ENCODE measurements at regions not wholly inside any gene's neighbourhood (a gene's known extent, or its start where the extent isn't known, plus 50 kb on each side); places are given as distances from the start of the nearest gene placed in this dataset.

- WGBS: 82% methylated on average over 6 of the region's 6 CpGs
- no peaks in the 10 kb centered on the region for H3K9me3 ChIP-seq
These were observed 443.0 kb upstream of the RUNX1 start for GRCh38 chr21:35491920-35492678.

GRCh38 chr21:35491114-35491513 is 442.0 kb upstream of the RUNX1 start:
- no peak overlapping the region for H3K4me3 ChIP-seq
- 90% methylated on average over 1 of the region's 1 CpG for WGBS
- no peak overlapping the region for H3K27ac ChIP-seq
- H3K36me3 ChIP-seq: no peaks in the 10 kb centered on the region
- no peaks in the 10 kb centered on the region for H3K4me1 ChIP-seq
- no peak for DNase-seq (ENCODE audit: low spot score in 2 of 2)
- TF ChIP-seq CTCF (IDR thresholded peaks at IDR 0.05): no peak
- no peak for TF ChIP-seq EP300 (IDR thresholded peaks at IDR 0.05)
- TF ChIP-seq POLR2AphosphoS5 (IDR thresholded peaks at IDR 0.05): no peak
- TF ChIP-seq POLR2A (IDR thresholded peaks at IDR 0.05): no peak
- H3K27me3 ChIP-seq: peaks cover 5% of the 10 kb centered on the region
- H3K9me3 ChIP-seq: no peaks in the 10 kb centered on the region

More at GRCh38 chr21:35491920-35492678, 443.0 kb upstream of the RUNX1 start:
- H3K4me3 ChIP-seq: no peak overlapping the region
- H3K4me1 ChIP-seq: no peaks in the 10 kb centered on the region
- no peak overlapping the region for H3K27ac ChIP-seq
- no peak for TF ChIP-seq EP300 (IDR thresholded peaks at IDR 0.05)
- TF ChIP-seq CTCF (IDR thresholded peaks at IDR 0.05): no peak
- TF ChIP-seq POLR2AphosphoS5 (IDR thresholded peaks at IDR 0.05): no peak
- no peak for TF ChIP-seq POLR2A (IDR thresholded peaks at IDR 0.05)
- H3K36me3 ChIP-seq: no peaks in the 10 kb centered on the region
- DNase-seq (ENCODE audit: low spot score in 2 of 2): no peak
- H3K27me3 ChIP-seq: peaks cover 5% of the 10 kb centered on the region

GRCh38 chr21:35489389-35489980 is 440.4 kb upstream of the RUNX1 start:
- peaks cover 5% of the 10 kb centered on the region for H3K27me3 ChIP-seq
- no peaks in the 10 kb centered on the region for H3K9me3 ChIP-seq
- DNase-seq (ENCODE audit: low spot score in 2 of 2): no peak
- no peak overlapping the region for H3K4me3 ChIP-seq
- H3K4me1 ChIP-seq: no peaks in the 10 kb centered on the region
- H3K36me3 ChIP-seq: no peaks in the 10 kb centered on the region
- no peak overlapping the region for H3K27ac ChIP-seq
- WGBS: 82% methylated on average over 10 of the region's 10 CpGs
- TF ChIP-seq CTCF (IDR thresholded peaks at IDR 0.05) (no peak), POLR2A (IDR thresholded peaks at IDR 0.05) (no peak), POLR2AphosphoS5 (IDR thresholded peaks at IDR 0.05) (no peak)

GRCh38 chr21:35488946-35489345 is 439.8 kb upstream of the RUNX1 start:
- no peak overlapping the region for H3K4me3 ChIP-seq
- no peaks in the 10 kb centered on the region for H3K9me3 ChIP-seq
- TF ChIP-seq POLR2A (IDR thresholded peaks at IDR 0.05) (no peak), POLR2AphosphoS5 (IDR thresholded peaks at IDR 0.05) (no peak), CTCF (IDR thresholded peaks at IDR 0.05) (no peak), EP300 (IDR thresholded peaks at IDR 0.05) (no peak)
- no peak overlapping the region for H3K27ac ChIP-seq
- peaks cover 5% of the 10 kb centered on the region for H3K27me3 ChIP-seq
- DNase-seq (ENCODE audit: low spot score in 2 of 2): no peak
- H3K36me3 ChIP-seq: no peaks in the 10 kb centered on the region
- H3K4me1 ChIP-seq: no peaks in the 10 kb centered on the region

- TF ChIP-seq POLR2A (IDR thresholded peaks at IDR 0.05) (no peak), EP300 (IDR thresholded peaks at IDR 0.05) (no peak), POLR2AphosphoS5 (IDR thresholded peaks at IDR 0.05) (no peak), CTCF (IDR thresholded peaks at IDR 0.05) (no peak)
- 77% methylated on average over 2 of the region's 2 CpGs for WGBS
- Histone ChIP-seq H3K27ac (no peak overlapping the region), H3K4me1 (no peaks in the 10 kb centered on the region), H3K36me3 (no peaks in the 10 kb centered on the region), H3K9me3 (no peaks in the 10 kb centered on the region), H3K27me3 (peaks cover 10% of the 10 kb centered on the region), H3K4me3 (no peak overlapping the region)
- no peak for DNase-seq (ENCODE audit: low spot score in 2 of 2)
These were observed 436.3 kb upstream of the RUNX1 start for GRCh38 chr21:35485364-35485763.

All from suprapubic skin (tissue), 4 donors.